ENCODE measurements at regions not wholly inside any gene's neighbourhood (a gene's known extent, or its start where the extent isn't known, plus 50 kb on each side); places are given as distances from the start of the nearest gene placed in this dataset.

- TF ChIP-seq POLR2A (IDR thresholded peaks at IDR 0.05; ENCODE audit: control extremely low read depth in 1 of 2, low read depth in 2 of 2, low read length in 2 of 2) (no peak), USF2 (IDR thresholded peaks at IDR 0.05; ENCODE audit: low read length) (no peak), ZNF274 (IDR thresholded peaks at IDR 0.05; ENCODE audit: borderline replicate concordance, extremely low read depth, low read length) (no peak), POLR2AphosphoS5 (IDR thresholded peaks at IDR 0.05; ENCODE audit: low read depth, low read length) (no peak), TBP (IDR thresholded peaks at IDR 0.05; ENCODE audit: low read depth, low read length) (no peak), CHD2 (IDR thresholded peaks at IDR 0.05; ENCODE audit: low read length) (no peak), EP300 (IDR thresholded peaks at IDR 0.05; ENCODE audit: borderline replicate concordance in 1 of 2, low read depth in 2 of 2, low read length in 2 of 2) (no peak), RNF2 (IDR thresholded peaks at IDR 0.05; ENCODE audit: borderline replicate concordance, low read depth, low read length, missing control alignments, poor library complexity, severe bottlenecking) (no peak), SAP30 (IDR thresholded peaks at IDR 0.05; ENCODE audit: insufficient read depth, insufficient replicate concordance, low read length) (no peak), SP2 (IDR thresholded peaks at IDR 0.05; ENCODE audit: low read length) (no peak), EZH2 (IDR thresholded peaks at IDR 0.05; ENCODE audit: low read depth, low read length, severe bottlenecking) (no peak)
- TF ChIP-seq, protein P1, sequence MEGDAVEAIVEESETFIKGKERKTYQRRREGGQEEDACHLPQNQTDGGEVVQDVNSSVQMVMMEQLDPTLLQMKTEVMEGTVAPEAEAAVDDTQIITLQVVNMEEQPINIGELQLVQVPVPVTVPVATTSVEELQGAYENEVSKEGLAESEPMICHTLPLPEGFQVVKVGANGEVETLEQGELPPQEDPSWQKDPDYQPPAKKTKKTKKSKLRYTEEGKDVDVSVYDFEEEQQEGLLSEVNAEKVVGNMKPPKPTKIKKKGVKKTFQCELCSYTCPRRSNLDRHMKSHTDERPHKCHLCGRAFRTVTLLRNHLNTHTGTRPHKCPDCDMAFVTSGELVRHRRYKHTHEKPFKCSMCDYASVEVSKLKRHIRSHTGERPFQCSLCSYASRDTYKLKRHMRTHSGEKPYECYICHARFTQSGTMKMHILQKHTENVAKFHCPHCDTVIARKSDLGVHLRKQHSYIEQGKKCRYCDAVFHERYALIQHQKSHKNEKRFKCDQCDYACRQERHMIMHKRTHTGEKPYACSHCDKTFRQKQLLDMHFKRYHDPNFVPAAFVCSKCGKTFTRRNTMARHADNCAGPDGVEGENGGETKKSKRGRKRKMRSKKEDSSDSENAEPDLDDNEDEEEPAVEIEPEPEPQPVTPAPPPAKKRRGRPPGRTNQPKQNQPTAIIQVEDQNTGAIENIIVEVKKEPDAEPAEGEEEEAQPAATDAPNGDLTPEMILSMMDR (IDR thresholded peaks at IDR 0.05; ENCODE audit: control extremely low read depth in 1 of 3, insufficient read depth in 1 of 3, low read depth in 1 of 3, low read length in 3 of 3) = no peak
Measured at GRCh38 chr11:19520681-19521080, 192.0 kb upstream of the NAV2 start.
